GM21528 (cell line): ENCODE measurements at regions not wholly inside any gene's neighbourhood (a gene's known extent, or its start where the extent isn't known, plus 50 kb on each side); places are given as distances from the start of the nearest gene placed in this dataset.

ENCODE experiments used
- ATAC-seq: cut with Tn5 transposase; IDR thresholded peaks from one replicate; pipeline ENCODE4 v1.9.1; 2021; ENCODE audit warnings: mild to moderate bottlenecking, moderate library complexity; ENCODE audit not compliant: unreplicated experiment, low FRiP score

GRCh38 chr2:166573391-166573790, 79.3 kb upstream of the SCN7A start:
- no peak for ATAC-seq

- no peak for ATAC-seq
Observed at GRCh38 chr2:166572937-166573336, 78.9 kb upstream of the SCN7A start.

- ATAC-seq = no peak
Observed at GRCh38 chr2:166568409-166568808, 74.4 kb upstream of the SCN7A start.

GRCh38 chr2:166565501-166565900, 71.5 kb upstream of the SCN7A start:
- no peak for ATAC-seq

GRCh38 chr2:166563894-166564293, 69.8 kb upstream of the SCN7A start:
- ATAC-seq = no peak

- ATAC-seq = no peak
Observed at GRCh38 chr2:166560022-166560421, 66.0 kb upstream of the SCN7A start.

GRCh38 chr2:166550923-166551322, 56.9 kb upstream of the SCN7A start:
- no peak for ATAC-seq

GRCh38 chr2:166545473-166545872, 51.4 kb upstream of the SCN7A start:
- ATAC-seq = no peak
